Esophagus squamous epithelium (tissue), 4 donors: ENCODE measurements at regions not wholly inside any gene's neighbourhood (a gene's known extent, or its start where the extent isn't known, plus 50 kb on each side); places are given as distances from the start of the nearest gene placed in this dataset.

Experiments
- POLR2A ChIP-seq, 4 donors: fragments of 450-650 bp; IDR thresholded peaks; one replicate each; pipeline ENCODE4 v1.6.1; 2017; ENCODE audit warnings: antibody characterized with exemption in 4 of 4, mild to moderate bottlenecking in 4 of 4, moderate library complexity in 3 of 4
- TF ChIP-seq, protein P1 (sequence below), 6 experiments: fragments of 450-650 bp in 4 of 6; fragments of 200-600 bp in 2 of 6; sonication (generic) in 2 of 6; IDR thresholded peaks; one replicate each; pipeline ENCODE4 v1.5.1; 2016 to 2019; ENCODE audit warnings: antibody characterized with exemption in 6 of 6, mild to moderate bottlenecking in 4 of 6, moderate library complexity in 4 of 6

DNA sequence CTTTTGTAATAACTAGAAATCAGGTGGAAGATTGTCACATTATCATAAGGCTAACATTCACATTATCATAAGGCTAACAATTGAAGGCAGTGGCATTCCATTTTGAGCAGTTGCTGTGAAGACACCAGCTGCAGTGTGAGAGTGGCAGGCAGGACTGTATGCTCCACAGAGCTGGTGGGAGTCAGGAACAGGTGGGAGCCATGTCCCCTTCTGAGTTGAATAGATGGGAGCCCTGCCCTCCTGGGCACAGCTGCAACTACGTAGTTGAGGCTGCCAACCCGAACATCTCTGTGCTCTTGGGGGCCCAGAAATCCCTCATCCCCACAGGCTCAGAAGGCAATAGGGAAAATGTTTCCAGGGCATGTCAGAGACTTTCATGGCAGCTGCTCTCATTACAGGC lies 1627.6 kb downstream of the SI start:
- TF ChIP-seq, protein P1, sequence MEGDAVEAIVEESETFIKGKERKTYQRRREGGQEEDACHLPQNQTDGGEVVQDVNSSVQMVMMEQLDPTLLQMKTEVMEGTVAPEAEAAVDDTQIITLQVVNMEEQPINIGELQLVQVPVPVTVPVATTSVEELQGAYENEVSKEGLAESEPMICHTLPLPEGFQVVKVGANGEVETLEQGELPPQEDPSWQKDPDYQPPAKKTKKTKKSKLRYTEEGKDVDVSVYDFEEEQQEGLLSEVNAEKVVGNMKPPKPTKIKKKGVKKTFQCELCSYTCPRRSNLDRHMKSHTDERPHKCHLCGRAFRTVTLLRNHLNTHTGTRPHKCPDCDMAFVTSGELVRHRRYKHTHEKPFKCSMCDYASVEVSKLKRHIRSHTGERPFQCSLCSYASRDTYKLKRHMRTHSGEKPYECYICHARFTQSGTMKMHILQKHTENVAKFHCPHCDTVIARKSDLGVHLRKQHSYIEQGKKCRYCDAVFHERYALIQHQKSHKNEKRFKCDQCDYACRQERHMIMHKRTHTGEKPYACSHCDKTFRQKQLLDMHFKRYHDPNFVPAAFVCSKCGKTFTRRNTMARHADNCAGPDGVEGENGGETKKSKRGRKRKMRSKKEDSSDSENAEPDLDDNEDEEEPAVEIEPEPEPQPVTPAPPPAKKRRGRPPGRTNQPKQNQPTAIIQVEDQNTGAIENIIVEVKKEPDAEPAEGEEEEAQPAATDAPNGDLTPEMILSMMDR (IDR thresholded peaks at IDR 0.05), result no peak
- no peak for TF ChIP-seq POLR2A (IDR thresholded peaks at IDR 0.05)
